GM21529 (cell line): ENCODE measurements at regions not wholly inside any gene's neighbourhood (a gene's known extent, or its start where the extent isn't known, plus 50 kb on each side); places are given as distances from the start of the nearest gene placed in this dataset.
"Not testable (repeated sequence)": the region's sequence is repeated elsewhere in the genome, so short reads cannot be mapped to it uniquely, and the experiment has no call there.

ENCODE experiments used
- ATAC-seq: cut with Tn5 transposase; IDR thresholded peaks from one replicate; pipeline ENCODE4 v1.9.1; 2021; ENCODE audit not compliant: unreplicated experiment

DNA sequence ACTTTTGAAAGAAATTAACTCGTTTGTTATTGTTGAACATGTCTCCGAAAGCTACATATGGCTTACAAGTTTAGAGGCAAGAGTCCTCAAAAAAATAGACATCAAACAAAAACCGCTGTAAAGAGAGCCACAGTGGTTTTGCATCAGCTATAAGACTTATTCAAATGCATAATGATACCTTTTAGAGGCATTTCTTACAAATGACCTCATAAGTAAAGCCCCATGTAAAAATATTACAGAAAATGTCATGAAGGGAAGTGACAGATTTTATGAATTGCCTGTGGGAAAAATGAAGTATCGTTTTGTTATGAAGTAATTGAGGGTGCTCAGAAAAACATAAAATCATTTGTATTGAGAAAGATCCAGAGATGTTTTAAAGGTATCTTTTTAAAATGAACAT, 598.0 kb downstream of the NXPH1 start:
- no peak for ATAC-seq

DNA sequence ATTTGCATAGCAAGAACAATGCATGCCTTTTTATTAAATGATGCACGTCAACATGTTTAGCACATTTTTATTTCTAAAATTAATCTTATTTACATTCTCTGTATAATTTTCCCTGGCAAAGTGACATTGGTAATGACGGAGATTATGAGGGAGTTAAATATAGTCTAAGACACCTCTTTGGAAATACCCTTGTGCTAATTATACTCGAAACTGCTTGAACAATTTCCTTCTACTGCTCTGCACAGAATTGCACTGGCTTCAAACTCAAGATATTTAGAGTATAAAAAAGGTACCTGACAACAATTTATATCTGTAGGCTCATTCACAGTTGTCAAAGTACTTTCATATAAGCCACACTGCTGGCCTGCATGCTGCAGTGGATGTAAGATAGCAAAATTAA, 602.7 kb downstream of the NXPH1 start:
- no peak for ATAC-seq

GRCh38 chr7:9071160-9071762, 637.9 kb downstream of the NXPH1 start:
- ATAC-seq: no peak

- not testable (repeated sequence) for ATAC-seq
These were observed 642.4 kb downstream of the NXPH1 start for GRCh38 chr7:9075774-9076173.

DNA sequence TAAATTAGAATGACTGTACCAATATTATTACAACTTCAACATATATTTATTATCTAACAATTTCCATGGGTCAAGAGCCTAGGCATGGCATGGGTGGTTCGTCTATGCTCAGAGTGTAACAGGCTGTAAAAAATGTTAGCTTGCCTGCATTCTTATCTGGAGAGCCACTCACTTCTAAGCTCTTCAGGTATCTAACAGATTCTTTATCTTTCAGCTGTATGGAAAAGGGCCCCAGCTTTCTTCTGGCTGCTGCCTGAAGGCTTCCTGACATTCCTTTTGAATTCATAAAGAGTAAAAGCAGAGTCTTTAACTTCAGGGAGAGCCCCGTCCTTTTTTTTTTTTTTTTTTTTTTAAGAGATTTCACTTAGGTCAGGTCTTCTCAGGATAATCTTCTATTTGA, 648.8 kb downstream of the NXPH1 start:
- no peak for ATAC-seq

DNA sequence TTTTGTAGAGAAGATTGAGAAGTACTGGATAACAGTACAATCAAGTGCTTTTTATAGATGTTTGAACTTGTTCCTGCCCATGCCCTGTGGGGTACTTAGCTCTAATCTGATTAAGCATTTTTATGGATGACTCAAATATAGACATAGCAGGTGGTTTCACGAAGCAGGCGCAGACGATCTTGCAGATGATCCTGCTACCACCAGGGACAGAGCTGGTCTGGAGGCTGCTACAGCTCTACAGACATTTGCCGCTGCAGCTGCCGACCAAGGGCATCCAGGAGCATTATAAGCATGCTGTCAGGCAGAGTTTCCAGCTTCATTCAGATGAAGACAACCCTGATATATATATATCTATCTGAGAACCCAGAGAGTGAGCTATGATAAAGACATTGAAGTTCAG, 650.4 kb downstream of the NXPH1 start:
- no peak for ATAC-seq

GRCh38 chr7:9091282-9091681, 657.9 kb downstream of the NXPH1 start:
- ATAC-seq: no peak

- no peak for ATAC-seq
These were observed 664.2 kb downstream of the NXPH1 start for GRCh38 chr7:9097565-9098060.

- ATAC-seq: no peak
These were observed 666.9 kb downstream of the NXPH1 start for GRCh38 chr7:9100289-9100688.

- ATAC-seq: no peak
These were observed 669.4 kb downstream of the NXPH1 start for GRCh38 chr7:9102846-9103245.

DNA sequence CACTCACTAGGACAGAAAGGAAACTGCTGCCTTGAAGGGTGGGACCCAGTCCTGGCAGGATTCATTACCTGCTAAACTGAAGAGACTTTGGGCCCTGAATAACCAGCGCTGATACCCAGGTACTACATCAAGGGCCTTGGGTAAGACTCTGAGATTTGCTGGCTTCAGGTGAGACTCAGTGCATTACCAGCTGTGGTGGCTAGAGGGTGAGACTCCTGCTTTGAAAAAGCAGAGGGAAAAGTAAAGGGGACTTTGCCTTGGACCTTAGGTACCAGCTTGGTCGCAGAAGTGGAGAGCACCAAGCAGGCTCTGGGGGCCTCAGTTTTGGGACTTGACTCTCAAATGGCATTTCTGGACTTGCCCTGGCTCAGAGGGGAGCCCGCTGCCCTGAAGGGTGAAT, 673.3 kb downstream of the NXPH1 start:
- ATAC-seq: no peak

- ATAC-seq: no peak
These were observed 686.9 kb downstream of the NXPH1 start for GRCh38 chr7:9120331-9120730.

DNA sequence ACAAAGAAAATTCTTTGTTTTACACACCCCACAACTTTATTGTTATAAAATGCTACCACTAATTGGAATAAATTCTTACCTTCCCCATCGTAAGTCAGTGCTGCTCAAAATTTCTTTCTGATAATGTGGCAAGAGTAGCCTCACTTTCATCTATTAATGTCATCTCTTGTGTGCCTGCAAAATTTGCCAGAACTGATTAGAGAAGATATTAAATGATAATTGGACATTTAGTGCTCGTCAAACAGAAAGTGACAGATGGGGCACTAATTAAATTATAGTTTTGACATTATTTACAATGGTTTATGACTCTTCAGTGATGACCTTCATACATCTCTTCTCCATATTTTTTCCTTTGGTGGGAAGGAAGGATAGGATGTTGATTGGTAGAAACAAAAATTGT, 690.9 kb downstream of the NXPH1 start:
- no peak for ATAC-seq

- ATAC-seq: no peak
These were observed 691.8 kb downstream of the NXPH1 start for GRCh38 chr7:9125246-9125645.

DNA sequence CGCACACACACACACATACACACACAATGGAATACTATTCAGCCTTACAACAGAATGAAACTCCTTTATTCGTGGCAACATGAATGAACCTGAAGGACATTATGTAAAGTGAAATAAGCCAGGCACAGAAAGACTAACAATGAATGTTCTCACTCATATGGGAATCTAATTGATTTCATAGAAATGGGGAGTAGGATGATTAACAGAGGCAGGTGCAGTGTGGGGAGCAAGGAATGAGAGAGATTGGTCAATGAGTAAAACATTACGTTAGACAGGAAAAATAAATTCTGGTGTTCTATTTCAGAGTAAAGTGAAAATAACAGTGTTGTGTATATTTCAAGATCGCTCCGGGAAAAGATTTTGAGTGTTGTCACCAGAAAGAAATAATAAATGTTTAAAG, 694.5 kb downstream of the NXPH1 start:
- no peak for ATAC-seq

- no peak for ATAC-seq
These were observed 715.3 kb downstream of the NXPH1 start for GRCh38 chr7:9148687-9149086.

DNA sequence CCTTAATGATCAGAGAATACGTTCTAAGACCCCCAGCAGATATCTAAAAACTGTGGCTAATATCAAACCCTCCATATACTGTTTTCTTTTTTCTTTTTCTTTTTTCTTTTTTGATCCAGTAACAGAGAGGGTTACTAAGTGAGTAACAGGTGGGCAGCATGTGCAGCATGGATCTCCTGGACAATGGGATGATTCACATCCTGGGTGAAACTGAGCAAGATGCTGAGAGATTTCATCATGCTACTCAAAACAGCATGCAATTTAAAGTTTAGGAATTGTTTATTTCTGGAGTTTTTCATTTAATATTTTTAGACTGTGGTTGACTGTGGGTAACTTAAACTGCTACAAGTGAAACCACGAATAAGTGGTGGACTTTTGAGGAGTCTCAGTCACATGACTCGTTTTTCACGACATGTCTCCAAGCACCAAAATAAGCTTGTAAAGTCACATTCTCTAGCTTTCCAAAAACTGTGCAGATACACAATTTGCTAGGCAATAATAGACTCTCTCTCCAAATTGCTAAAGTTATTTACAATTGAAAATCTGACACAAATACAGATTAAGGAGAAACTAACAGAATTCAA, 716.2 kb downstream of the NXPH1 start:
- ATAC-seq: no peak

- not testable (repeated sequence) for ATAC-seq
These were observed 730.3 kb downstream of the NXPH1 start for GRCh38 chr7:9163691-9164090.

DNA sequence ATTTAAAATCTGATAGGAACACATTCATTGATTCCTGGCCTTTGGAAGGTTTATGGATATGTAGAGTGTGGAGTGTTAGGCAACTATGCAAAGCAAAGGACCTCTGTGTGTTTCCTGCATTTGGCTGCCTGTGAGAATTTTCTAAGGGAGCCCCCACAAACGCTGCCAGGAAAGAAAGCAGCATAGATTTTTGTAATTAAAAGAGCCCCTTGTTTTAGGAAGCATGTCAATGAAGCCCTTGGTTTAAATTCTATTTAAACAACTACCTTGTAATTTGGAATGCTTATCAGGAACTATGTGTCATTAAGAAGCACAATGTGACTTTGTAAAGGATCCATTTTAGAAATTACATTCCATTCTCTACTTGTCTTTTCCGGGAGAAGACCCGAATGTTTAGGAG, 742.5 kb downstream of the NXPH1 start:
- no peak for ATAC-seq

GRCh38 chr7:9181356-9181755, 747.9 kb downstream of the NXPH1 start:
- ATAC-seq: no peak

DNA sequence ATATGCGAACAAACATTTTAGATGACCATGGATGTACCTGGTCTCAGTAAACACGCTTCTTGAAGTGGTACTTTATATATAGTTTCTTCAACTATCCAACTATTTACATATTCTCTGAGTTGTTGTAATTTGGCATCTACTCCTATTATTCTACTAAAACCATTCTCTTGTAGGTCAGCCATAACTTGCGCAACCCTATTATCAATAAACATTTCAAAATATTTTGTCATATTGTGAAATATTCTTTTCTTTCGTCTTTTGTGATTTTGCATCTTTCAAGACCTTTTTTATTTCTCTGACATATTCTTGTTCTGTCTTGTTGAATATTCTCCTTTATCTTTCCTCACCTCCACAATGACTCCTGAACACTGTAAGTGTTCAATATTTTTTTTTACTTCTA, 753.3 kb downstream of the NXPH1 start:
- ATAC-seq: no peak

- ATAC-seq: no peak
These were observed 756.3 kb downstream of the NXPH1 start for GRCh38 chr7:9189703-9190102.

GRCh38 chr7:9192969-9193368, 759.6 kb downstream of the NXPH1 start:
- no peak for ATAC-seq
